ENCODE measurements at regions not wholly inside any gene's neighbourhood (a gene's known extent, or its start where the extent isn't known, plus 50 kb on each side); places are given as distances from the start of the nearest gene placed in this dataset.

GRCh38 chr3:177350121-177350520 lies 152.8 kb upstream of the TBL1XR1 start:
- no peaks in the 10 kb centered on the region for H3K36me3 ChIP-seq (ENCODE audit: control insufficient read depth, insufficient read depth, low read length)
- no peaks in the 10 kb centered on the region for H3K9me3 ChIP-seq
- BruUV-seq (replicated peaks), result no TSS peak
- no peak overlapping the region for H3K4me3 Mint-ChIP-seq (ENCODE audit: unreplicated experiment)
- no peak overlapping the region for H3K4me3 ChIP-seq (ENCODE audit: low read depth, low read length)
- H3K9me3 Mint-ChIP-seq (ENCODE audit: unreplicated experiment), result peaks cover 9% of the 10 kb centered on the region
- CTCF ChIA-PET, result no interaction called here
- H3K27me3 ChIP-seq (replicated peaks; ENCODE audit: control insufficient read depth, insufficient read depth, low read length), result no peaks in the 10 kb centered on the region
- no peak overlapping the region for H3K27ac Mint-ChIP-seq (ENCODE audit: unreplicated experiment)
- intact Hi-C loops (cut with micrococcal nuclease; ENCODE audit: unreplicated experiment), result no loop called here
- H3K27me3 Mint-ChIP-seq (ENCODE audit: insufficient read depth, unreplicated experiment), result no peaks in the 10 kb centered on the region
- TF ChIP-seq CTCF (IDR thresholded peaks at IDR 0.05; ENCODE audit: insufficient read depth in 1 of 2, low read depth in 1 of 2, low read length in 1 of 2, severe bottlenecking in 1 of 2, unreplicated experiment in 1 of 2), result no peak
- POLR2A ChIA-PET, result no interaction called here
- DNase-seq, result no peak
- H3K4me1 ChIP-seq, result peaks cover 14% of the 10 kb centered on the region
- peaks cover 13% of the 10 kb centered on the region for H3K4me1 Mint-ChIP-seq (ENCODE audit: low read depth, unreplicated experiment)
- no peaks in the 10 kb centered on the region for H3K36me3 Mint-ChIP-seq (ENCODE audit: insufficient read depth, unreplicated experiment)

GRCh38 chr3:177351206-177351605 lies 153.9 kb upstream of the TBL1XR1 start:
- H3K9me3 ChIP-seq, result no peaks in the 10 kb centered on the region
- no peak for TF ChIP-seq CTCF (IDR thresholded peaks at IDR 0.05; ENCODE audit: insufficient read depth in 1 of 2, low read depth in 1 of 2, low read length in 1 of 2, severe bottlenecking in 1 of 2, unreplicated experiment in 1 of 2)
- BruUV-seq (replicated peaks), result no TSS peak
- Mint-ChIP-seq H3K27ac (ENCODE audit: unreplicated experiment) (no peak overlapping the region), H3K9me3 (ENCODE audit: unreplicated experiment) (peaks cover 9% of the 10 kb centered on the region), H3K4me3 (ENCODE audit: unreplicated experiment) (no peak overlapping the region), H3K27me3 (ENCODE audit: insufficient read depth, unreplicated experiment) (no peaks in the 10 kb centered on the region), H3K4me1 (ENCODE audit: low read depth, unreplicated experiment) (peaks cover 15% of the 10 kb centered on the region), H3K36me3 (ENCODE audit: insufficient read depth, unreplicated experiment) (no peaks in the 10 kb centered on the region)
- no peak for DNase-seq
- POLR2A ChIA-PET, result no interaction called here
- intact Hi-C loops (cut with micrococcal nuclease; ENCODE audit: unreplicated experiment), result no loop called here
- no peak overlapping the region for H3K4me3 ChIP-seq (ENCODE audit: low read depth, low read length)
- peaks cover 3% of the 10 kb centered on the region for H3K4me1 ChIP-seq
- no peaks in the 10 kb centered on the region for H3K27me3 ChIP-seq (replicated peaks; ENCODE audit: control insufficient read depth, insufficient read depth, low read length)
- no peaks in the 10 kb centered on the region for H3K36me3 ChIP-seq (ENCODE audit: control insufficient read depth, insufficient read depth, low read length)
- CTCF ChIA-PET, result no interaction called here

GRCh38 chr3:177351757-177352158 lies 154.5 kb upstream of the TBL1XR1 start:
- intact Hi-C loops (cut with micrococcal nuclease; ENCODE audit: unreplicated experiment), result no loop called here
- peaks cover under 1% of the 10 kb centered on the region for H3K4me1 ChIP-seq
- no peak overlapping the region for H3K4me3 ChIP-seq (ENCODE audit: low read depth, low read length)
- no TSS peak for BruUV-seq (replicated peaks)
- no peaks in the 10 kb centered on the region for H3K36me3 Mint-ChIP-seq (ENCODE audit: insufficient read depth, unreplicated experiment)
- H3K9me3 ChIP-seq, result no peaks in the 10 kb centered on the region
- no peak for TF ChIP-seq CTCF (IDR thresholded peaks at IDR 0.05; ENCODE audit: insufficient read depth in 1 of 2, low read depth in 1 of 2, low read length in 1 of 2, severe bottlenecking in 1 of 2, unreplicated experiment in 1 of 2)
- H3K27me3 ChIP-seq (replicated peaks; ENCODE audit: control insufficient read depth, insufficient read depth, low read length), result no peaks in the 10 kb centered on the region
- H3K9me3 Mint-ChIP-seq (ENCODE audit: unreplicated experiment), result peaks cover 9% of the 10 kb centered on the region
- no peak overlapping the region for H3K27ac Mint-ChIP-seq (ENCODE audit: unreplicated experiment)
- H3K4me1 Mint-ChIP-seq (ENCODE audit: low read depth, unreplicated experiment), result peaks cover 21% of the 10 kb centered on the region
- DNase-seq, result no peak
- H3K27me3 Mint-ChIP-seq (ENCODE audit: insufficient read depth, unreplicated experiment), result no peaks in the 10 kb centered on the region
- H3K36me3 ChIP-seq (ENCODE audit: control insufficient read depth, insufficient read depth, low read length), result no peaks in the 10 kb centered on the region
- POLR2A ChIA-PET, result no interaction called here
- CTCF ChIA-PET, result no interaction called here
- H3K4me3 Mint-ChIP-seq (ENCODE audit: unreplicated experiment), result no peak overlapping the region

Data from Caco-2 (cell line).